Keratinocyte (primary cell): ENCODE measurements at regions not wholly inside any gene's neighbourhood (a gene's known extent, or its start where the extent isn't known, plus 50 kb on each side); places are given as distances from the start of the nearest gene placed in this dataset.

Experiments
- EZH2 ChIP-seq: IDR thresholded peaks from one replicate; pipeline ENCODE4 v1.6.1; 2012; ENCODE audit warnings: inconsistent platforms, mild to moderate bottlenecking, low read length, moderate library complexity
- TF ChIP-seq, protein P1 (sequence below), 3 experiments: IDR thresholded peaks in 1 of 3; conservative IDR thresholded peaks in 1 of 3; optimal IDR thresholded peaks in 1 of 3; 2 replicates in 2 of 3; 3 replicates in 1 of 3; pipeline versions ENCODE3 to v1.5.1; 2011; ENCODE audit warnings: low read length in 3 of 3, mild to moderate bottlenecking in 3 of 3, moderate library complexity in 2 of 3, control low read depth in 1 of 3, inconsistent platforms in 1 of 3; ENCODE audit not compliant: insufficient read depth in 2 of 3; ENCODE audit errors: extremely low read depth in 1 of 3

DNA sequence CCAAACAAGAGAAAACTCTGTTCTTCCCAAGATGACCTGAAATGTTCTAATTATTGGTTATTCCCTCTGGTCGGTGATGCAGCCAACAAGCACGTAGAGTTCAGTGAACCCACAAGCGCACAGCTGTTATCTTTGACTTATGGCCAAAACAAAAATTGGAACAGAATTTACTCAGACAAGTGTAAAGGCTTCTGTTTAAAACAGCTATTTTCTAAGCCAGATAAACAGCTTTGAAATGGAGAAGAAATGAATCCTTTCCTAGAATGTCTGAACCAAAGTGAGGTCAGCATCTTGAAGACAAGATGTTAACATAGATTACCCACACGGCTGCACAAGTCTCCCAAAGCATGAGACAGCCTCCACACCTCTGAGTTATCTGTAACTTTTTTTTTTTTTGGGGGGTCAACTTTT, 669.2 kb downstream of the DIAPH3 start:
- TF ChIP-seq, protein P1, sequence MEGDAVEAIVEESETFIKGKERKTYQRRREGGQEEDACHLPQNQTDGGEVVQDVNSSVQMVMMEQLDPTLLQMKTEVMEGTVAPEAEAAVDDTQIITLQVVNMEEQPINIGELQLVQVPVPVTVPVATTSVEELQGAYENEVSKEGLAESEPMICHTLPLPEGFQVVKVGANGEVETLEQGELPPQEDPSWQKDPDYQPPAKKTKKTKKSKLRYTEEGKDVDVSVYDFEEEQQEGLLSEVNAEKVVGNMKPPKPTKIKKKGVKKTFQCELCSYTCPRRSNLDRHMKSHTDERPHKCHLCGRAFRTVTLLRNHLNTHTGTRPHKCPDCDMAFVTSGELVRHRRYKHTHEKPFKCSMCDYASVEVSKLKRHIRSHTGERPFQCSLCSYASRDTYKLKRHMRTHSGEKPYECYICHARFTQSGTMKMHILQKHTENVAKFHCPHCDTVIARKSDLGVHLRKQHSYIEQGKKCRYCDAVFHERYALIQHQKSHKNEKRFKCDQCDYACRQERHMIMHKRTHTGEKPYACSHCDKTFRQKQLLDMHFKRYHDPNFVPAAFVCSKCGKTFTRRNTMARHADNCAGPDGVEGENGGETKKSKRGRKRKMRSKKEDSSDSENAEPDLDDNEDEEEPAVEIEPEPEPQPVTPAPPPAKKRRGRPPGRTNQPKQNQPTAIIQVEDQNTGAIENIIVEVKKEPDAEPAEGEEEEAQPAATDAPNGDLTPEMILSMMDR (optimal IDR thresholded peaks at IDR 0.05 in 1 of 3, IDR thresholded peaks at IDR 0.05 in 1 of 3, conservative IDR thresholded peaks at IDR 0.05 in 1 of 3; ENCODE audit: extremely low read depth in 1 of 3, insufficient read depth in 2 of 3, low read length in 3 of 3), result no peak
- TF ChIP-seq EZH2, result no peak
